NCI-H345 treated with DMSO at 0.1 percent for 48 hours (cell line): ENCODE measurements at regions not wholly inside any gene's neighbourhood (a gene's known extent, or its start where the extent isn't known, plus 50 kb on each side); places are given as distances from the start of the nearest gene placed in this dataset.

Source experiments
- DNase-seq: peaks from one replicate; lab custom pipeline; 2025; ENCODE audit not compliant: unreplicated experiment; lab: John Stamatoyannopoulos, UW

- DNase-seq, result no peak
Measured at GRCh38 chr10:90443342-90443741, 414.5 kb downstream of the HTR7 start.

- DNase-seq, result peak; percentile 15
Measured at GRCh38 chr10:90447831-90448230, 410.0 kb downstream of the HTR7 start.

GRCh38 chr10:90450797-90451196, 407.0 kb downstream of the HTR7 start:
- DNase-seq, result no peak

- no peak for DNase-seq
Measured at GRCh38 chr10:90451283-90451682, 406.6 kb downstream of the HTR7 start.

- DNase-seq, result no peak
Measured at GRCh38 chr10:90458054-90458453, 399.8 kb downstream of the HTR7 start.

GRCh38 chr10:90458571-90458970, 399.3 kb downstream of the HTR7 start:
- DNase-seq, result no peak

GRCh38 chr10:90461437-90462155, 396.2 kb downstream of the HTR7 start:
- no peak for DNase-seq

GRCh38 chr10:90462749-90463470, 394.9 kb downstream of the HTR7 start:
- DNase-seq, result no peak

GRCh38 chr10:90464329-90464728, 393.5 kb downstream of the HTR7 start:
- DNase-seq, result no peak

GRCh38 chr10:90470966-90471365, 386.9 kb downstream of the HTR7 start:
- DNase-seq, result no peak

GRCh38 chr10:90480466-90480865, 377.4 kb downstream of the HTR7 start:
- no peak for DNase-seq

- DNase-seq, result no peak
Measured at GRCh38 chr10:90481326-90481923, 376.4 kb downstream of the HTR7 start.

GRCh38 chr10:90484518-90484917, 373.3 kb downstream of the HTR7 start:
- DNase-seq, result peak; percentile 2

GRCh38 chr10:90494183-90494582, 363.7 kb downstream of the HTR7 start:
- no peak for DNase-seq

- DNase-seq, result no peak
Measured at GRCh38 chr10:90504172-90504571, 353.7 kb downstream of the HTR7 start.

- DNase-seq, result no peak
Measured at GRCh38 chr10:90526721-90527120, 331.1 kb downstream of the HTR7 start.

GRCh38 chr10:90530521-90530920, 327.3 kb downstream of the HTR7 start:
- no peak for DNase-seq

- DNase-seq, result no peak
Measured at GRCh38 chr10:90557385-90557784, 300.5 kb downstream of the HTR7 start.

GRCh38 chr10:90560331-90560730, 297.5 kb downstream of the HTR7 start:
- no peak for DNase-seq

GRCh38 chr10:90561666-90562065, 296.2 kb downstream of the HTR7 start:
- DNase-seq, result no peak

- DNase-seq, result no peak
Measured at GRCh38 chr10:90571481-90572258, 286.2 kb downstream of the HTR7 start.
